Gastroesophageal sphincter (tissue), 3 donors: ENCODE measurements at regions not wholly inside any gene's neighbourhood (a gene's known extent, or its start where the extent isn't known, plus 50 kb on each side); places are given as distances from the start of the nearest gene placed in this dataset.

Source experiments
- CTCF ChIP-seq, 4 experiments: fragments of 200-600 bp in 2 of 4; fragments of 450-650 bp in 2 of 4; sonication (generic) in 1 of 4; IDR thresholded peaks; one replicate each; pipeline ENCODE4 v1.5.1; 2017 to 2019; ENCODE audit warnings: antibody characterized with exemption in 4 of 4, mild to moderate bottlenecking in 2 of 4, moderate library complexity in 2 of 4
- POLR2A ChIP-seq, 2 donors: fragments of 450-650 bp; IDR thresholded peaks; one replicate each; pipeline ENCODE4 v1.6.1; 2017; ENCODE audit warnings: antibody characterized with exemption in 2 of 2, mild to moderate bottlenecking in 2 of 2, moderate library complexity in 1 of 2

- no peak for TF ChIP-seq POLR2A (IDR thresholded peaks at IDR 0.05)
- TF ChIP-seq CTCF (IDR thresholded peaks at IDR 0.05), result no peak
Observed at GRCh38 chr2:81895620-81896250, 1591.2 kb upstream of the LRRTM1 start.
